ENCODE measurements at regions not wholly inside any gene's neighbourhood (a gene's known extent, or its start where the extent isn't known, plus 50 kb on each side); places are given as distances from the start of the nearest gene placed in this dataset.
A peak's percentile ranks its signal among the peaks of the same experiment; 100 is the strongest.

- Histone ChIP-seq H3K27me3 (ENCODE audit: control insufficient read depth in 3 of 3, insufficient read depth in 3 of 3, low read length in 2 of 3) (no peaks in the 10 kb centered on the region), H3K9ac (ENCODE audit: insufficient read depth in 1 of 2, low read length in 2 of 2) (no peak overlapping the region), H3K27ac (ENCODE audit: low read depth in 1 of 2, low read length in 1 of 2) (no peak overlapping the region), H3K4me3 (no peak overlapping the region), H3K4me1 (ENCODE audit: control insufficient read depth in 5 of 5, insufficient read depth in 5 of 5, low read length in 5 of 5) (no peaks in the 10 kb centered on the region), H3K9me3 (ENCODE audit: control insufficient read depth in 4 of 4, insufficient read depth in 3 of 4, low read length in 3 of 4) (peaks cover 0 to 2% (median 0%) of the 10 kb centered on the region in 4 donors), H3K36me3 (ENCODE audit: control insufficient read depth in 4 of 4, insufficient read depth in 4 of 4, low read length in 4 of 4) (no peaks in the 10 kb centered on the region)
- ATAC-seq (ENCODE audit: insufficient read depth, low FRiP score) = no peak
- no peak for DNase-seq
- TF ChIP-seq CTCF (IDR thresholded peaks at IDR 0.05; ENCODE audit: control extremely low read depth, extremely low read depth) = no peak
- WGBS, 2 donors = 54 to 74% methylated on average over 1 of the region's 1 CpG
These were observed 428.2 kb upstream of the POT1 start for GRCh38 chr7:125357676-125358455.

GRCh38 chr7:125355899-125356298 lies 426.3 kb upstream of the POT1 start:
- Histone ChIP-seq H3K4me3 (no peak overlapping the region), H3K9me3 (ENCODE audit: control insufficient read depth in 4 of 4, insufficient read depth in 3 of 4, low read length in 3 of 4) (peaks cover 0 to 2% (median 0%) of the 10 kb centered on the region in 4 donors), H3K4me1 (ENCODE audit: control insufficient read depth in 5 of 5, insufficient read depth in 5 of 5, low read length in 5 of 5) (no peaks in the 10 kb centered on the region), H3K36me3 (ENCODE audit: control insufficient read depth in 4 of 4, insufficient read depth in 4 of 4, low read length in 4 of 4) (no peaks in the 10 kb centered on the region), H3K27ac (ENCODE audit: low read depth in 1 of 2, low read length in 1 of 2) (no peak overlapping the region), H3K27me3 (ENCODE audit: control insufficient read depth in 3 of 3, insufficient read depth in 3 of 3, low read length in 2 of 3) (no peaks in the 10 kb centered on the region), H3K9ac (ENCODE audit: insufficient read depth in 1 of 2, low read length in 2 of 2) (no peak overlapping the region)
- ATAC-seq (ENCODE audit: insufficient read depth, low FRiP score) (no peak), DNase-seq (peak in 2 of 3 donors; percentile 10 to 18)
- WGBS, 2 donors = 30 to 41% methylated on average over 6 of the region's 6 CpGs
- no peak for TF ChIP-seq CTCF (IDR thresholded peaks at IDR 0.05; ENCODE audit: control extremely low read depth, extremely low read depth)

GRCh38 chr7:125347269-125347668 lies 417.6 kb upstream of the POT1 start:
- TF ChIP-seq CTCF (IDR thresholded peaks at IDR 0.05; ENCODE audit: control extremely low read depth, extremely low read depth) = no peak
- H3K27ac ChIP-seq (ENCODE audit: low read depth in 1 of 2, low read length in 1 of 2) = no peak overlapping the region
- no peak overlapping the region for H3K9ac ChIP-seq (ENCODE audit: insufficient read depth in 1 of 2, low read length in 2 of 2)
- no peak overlapping the region for H3K4me3 ChIP-seq
- 63 to 72% methylated on average over 6 of the region's 6 CpGs for WGBS, 2 donors
- H3K4me1 ChIP-seq (ENCODE audit: control insufficient read depth in 5 of 5, insufficient read depth in 5 of 5, low read length in 5 of 5) = no peaks in the 10 kb centered on the region
- no peaks in the 10 kb centered on the region for H3K27me3 ChIP-seq (ENCODE audit: control insufficient read depth in 3 of 3, insufficient read depth in 3 of 3, low read length in 2 of 3)
- no peaks in the 10 kb centered on the region for H3K9me3 ChIP-seq (ENCODE audit: control insufficient read depth in 4 of 4, insufficient read depth in 3 of 4, low read length in 3 of 4)
- H3K36me3 ChIP-seq (ENCODE audit: control insufficient read depth in 4 of 4, insufficient read depth in 4 of 4, low read length in 4 of 4) = no peaks in the 10 kb centered on the region
- no peak for ATAC-seq (ENCODE audit: insufficient read depth, low FRiP score)
- DNase-seq = peak in 1 of 3 donors; percentile 15

All from lung (tissue), 11 donors.